ENCODE measurements at regions not wholly inside any gene's neighbourhood (a gene's known extent, or its start where the extent isn't known, plus 50 kb on each side); places are given as distances from the start of the nearest gene placed in this dataset.

DNA sequence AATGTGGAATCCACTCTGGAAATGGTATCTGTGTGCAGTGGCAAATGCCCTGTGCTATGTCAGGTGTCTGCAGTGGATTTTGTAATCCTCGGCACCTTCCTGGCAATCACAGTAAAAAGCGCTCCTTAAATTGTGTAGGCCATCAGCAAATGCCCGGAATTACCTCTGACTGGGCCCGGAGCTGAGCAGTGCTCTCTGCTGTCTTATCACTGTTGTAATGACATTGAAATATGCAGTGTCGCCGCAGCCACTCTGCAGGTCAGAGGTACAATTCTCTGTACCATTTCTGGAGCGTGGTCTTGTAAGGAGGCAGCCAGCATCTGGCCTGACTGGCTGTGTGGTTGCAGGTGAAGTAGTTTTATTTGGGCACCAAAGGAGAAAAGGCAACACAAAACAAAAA is 416.4 kb upstream of the MKI67 start:
- in situ Hi-C loops (cut with MboI; ENCODE audit: low pct_unique_long_range_greater_than_20kb, low sequenced_read_pairs, unreplicated experiment) = no loop called here
- TF ChIP-seq, protein P1, sequence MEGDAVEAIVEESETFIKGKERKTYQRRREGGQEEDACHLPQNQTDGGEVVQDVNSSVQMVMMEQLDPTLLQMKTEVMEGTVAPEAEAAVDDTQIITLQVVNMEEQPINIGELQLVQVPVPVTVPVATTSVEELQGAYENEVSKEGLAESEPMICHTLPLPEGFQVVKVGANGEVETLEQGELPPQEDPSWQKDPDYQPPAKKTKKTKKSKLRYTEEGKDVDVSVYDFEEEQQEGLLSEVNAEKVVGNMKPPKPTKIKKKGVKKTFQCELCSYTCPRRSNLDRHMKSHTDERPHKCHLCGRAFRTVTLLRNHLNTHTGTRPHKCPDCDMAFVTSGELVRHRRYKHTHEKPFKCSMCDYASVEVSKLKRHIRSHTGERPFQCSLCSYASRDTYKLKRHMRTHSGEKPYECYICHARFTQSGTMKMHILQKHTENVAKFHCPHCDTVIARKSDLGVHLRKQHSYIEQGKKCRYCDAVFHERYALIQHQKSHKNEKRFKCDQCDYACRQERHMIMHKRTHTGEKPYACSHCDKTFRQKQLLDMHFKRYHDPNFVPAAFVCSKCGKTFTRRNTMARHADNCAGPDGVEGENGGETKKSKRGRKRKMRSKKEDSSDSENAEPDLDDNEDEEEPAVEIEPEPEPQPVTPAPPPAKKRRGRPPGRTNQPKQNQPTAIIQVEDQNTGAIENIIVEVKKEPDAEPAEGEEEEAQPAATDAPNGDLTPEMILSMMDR (IDR thresholded peaks at IDR 0.05; ENCODE audit: extremely low read depth, insufficient read depth, missing control alignments) = no peak
- no peak for DNase-seq (ENCODE audit: low spot score)

DNA sequence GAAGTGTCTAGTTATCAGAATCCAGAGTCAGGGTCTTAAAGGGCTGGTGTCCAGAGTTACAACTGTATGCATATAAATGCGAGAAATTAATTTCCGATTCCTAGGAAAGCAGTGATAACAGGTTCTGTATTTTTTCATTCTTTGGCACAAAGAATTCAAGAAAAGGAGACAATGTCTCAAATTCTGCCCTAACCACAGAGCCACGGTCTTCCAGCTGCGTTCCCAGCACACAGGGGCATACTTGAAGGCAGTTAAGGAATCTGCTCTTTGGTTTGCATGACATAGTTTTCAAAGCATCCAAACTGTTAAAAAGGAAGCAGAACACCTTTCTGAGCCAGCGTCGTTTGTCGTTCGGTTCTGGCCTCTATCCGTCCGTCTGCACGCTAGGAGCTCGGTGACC is 416.9 kb upstream of the MKI67 start:
- in situ Hi-C loops (cut with MboI; ENCODE audit: low pct_unique_long_range_greater_than_20kb, low sequenced_read_pairs, unreplicated experiment) = no loop called here
- DNase-seq (ENCODE audit: low spot score) = no peak
- TF ChIP-seq, protein P1 (IDR thresholded peaks at IDR 0.05; ENCODE audit: extremely low read depth, insufficient read depth, missing control alignments) = no peak

DNA sequence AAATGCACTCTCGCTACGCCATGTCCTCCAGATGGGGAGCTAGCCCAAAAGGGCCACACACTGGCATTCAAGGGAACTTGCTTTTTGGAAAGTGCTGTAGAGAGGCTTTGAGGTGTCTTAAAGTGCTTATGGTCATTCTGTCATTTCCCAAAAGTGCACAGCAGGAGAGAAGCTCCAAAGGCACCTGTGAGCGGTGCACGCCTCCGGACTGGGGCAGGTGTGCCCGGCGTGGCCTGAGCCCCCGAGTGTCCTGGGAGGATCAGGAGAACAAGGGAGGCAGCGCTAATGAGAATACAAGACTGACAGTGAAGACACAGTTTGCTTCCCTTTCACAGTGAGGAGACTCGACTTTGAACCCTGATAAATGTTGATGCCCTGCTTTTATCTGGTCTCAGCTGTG is 419.0 kb upstream of the MKI67 start:
- TF ChIP-seq, protein P1 (IDR thresholded peaks at IDR 0.05; ENCODE audit: extremely low read depth, insufficient read depth, missing control alignments) = no peak
- DNase-seq (ENCODE audit: low spot score) = no peak
- in situ Hi-C loops (cut with MboI; ENCODE audit: low pct_unique_long_range_greater_than_20kb, low sequenced_read_pairs, unreplicated experiment) = no loop called here

- in situ Hi-C loops (cut with MboI; ENCODE audit: low pct_unique_long_range_greater_than_20kb, low sequenced_read_pairs, unreplicated experiment) = no loop called here
- no peak for DNase-seq (ENCODE audit: low spot score)
- TF ChIP-seq, protein P1 (IDR thresholded peaks at IDR 0.05; ENCODE audit: extremely low read depth, insufficient read depth, missing control alignments) = no peak
Measured at GRCh38 chr10:128546651-128547165, 420.5 kb upstream of the MKI67 start.

GRCh38 chr10:128549101-128549608 is 422.9 kb upstream of the MKI67 start:
- TF ChIP-seq, protein P1 (IDR thresholded peaks at IDR 0.05; ENCODE audit: extremely low read depth, insufficient read depth, missing control alignments) = no peak
- in situ Hi-C loops (cut with MboI; ENCODE audit: low pct_unique_long_range_greater_than_20kb, low sequenced_read_pairs, unreplicated experiment) = no loop called here
- DNase-seq (ENCODE audit: low spot score) = no peak

DNA sequence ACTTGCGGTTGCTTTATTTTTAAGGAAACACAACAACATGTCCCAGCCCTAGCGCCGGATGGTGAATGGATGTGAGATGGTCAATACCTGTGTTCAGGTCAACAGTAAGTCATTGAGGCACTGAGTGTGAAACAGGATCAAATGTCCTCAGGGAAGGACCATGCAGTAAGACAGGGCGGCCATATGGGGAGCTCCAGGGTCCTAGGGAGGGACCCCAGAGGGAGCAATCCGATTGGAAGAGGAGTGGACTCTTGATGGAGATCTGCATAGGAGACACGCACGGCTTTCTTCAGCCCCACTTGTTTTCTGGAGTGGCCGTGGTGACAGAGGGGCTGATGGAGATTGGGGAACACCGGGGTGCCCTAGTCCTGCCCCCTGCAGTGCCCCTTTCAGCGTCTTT is 423.8 kb upstream of the MKI67 start:
- TF ChIP-seq, protein P1 (IDR thresholded peaks at IDR 0.05; ENCODE audit: extremely low read depth, insufficient read depth, missing control alignments) = no peak
- in situ Hi-C loops (cut with MboI; ENCODE audit: low pct_unique_long_range_greater_than_20kb, low sequenced_read_pairs, unreplicated experiment) = no loop called here
- no peak for DNase-seq (ENCODE audit: low spot score)
